ENCODE measurements at regions not wholly inside any gene's neighbourhood (a gene's known extent, or its start where the extent isn't known, plus 50 kb on each side); places are given as distances from the start of the nearest gene placed in this dataset.

DNA sequence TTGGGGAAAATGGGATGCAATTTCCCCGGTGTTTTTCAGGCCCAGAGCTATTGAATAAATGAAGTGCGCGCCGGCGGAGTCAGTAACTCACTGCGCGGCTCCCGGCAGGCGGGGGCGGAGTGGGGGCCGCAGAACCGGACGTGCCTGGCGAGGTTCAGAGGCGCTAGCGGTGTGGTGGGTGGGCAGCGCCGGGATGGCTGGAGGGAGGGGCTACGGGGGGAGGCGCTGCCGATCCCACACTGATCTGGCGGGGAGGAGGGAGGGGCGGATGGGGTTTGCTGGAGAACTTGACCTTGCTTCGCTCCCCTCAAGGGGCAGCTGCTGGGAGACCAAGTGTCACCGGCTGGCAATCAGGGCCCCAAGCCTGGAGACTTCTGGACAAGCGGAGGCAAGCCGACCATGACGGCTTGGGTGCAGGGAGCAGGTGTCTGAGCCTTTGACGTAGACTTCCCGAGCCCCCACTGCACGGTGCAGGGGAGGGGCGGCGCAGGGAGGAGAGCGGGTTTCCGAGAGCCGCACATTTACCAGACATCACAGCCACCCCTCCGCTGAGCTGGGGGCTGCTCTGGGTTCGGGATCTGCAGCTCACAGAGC, 174.1 kb upstream of the RTL1 start:
- Histone ChIP-seq H3K9me3 (no peaks in the 10 kb centered on the region), H3K4me3 (no peak overlapping the region), H3K4me1 (no peaks in the 10 kb centered on the region), H3K27ac (no peak overlapping the region), H3K36me3 (no peaks in the 10 kb centered on the region), H3K27me3 (peaks cover 0 to 9% of the 10 kb centered on the region in 2 donors)
- ATAC-seq (peak in 1 of 4 donors; percentile 44), DNase-seq (peak in 1 of 3 donors; percentile 40)
- 0% methylated on average over 4 of the region's 38 CpGs for WGBS (ENCODE audit: insufficient coverage, low coverage, low lambda C conversion rate, missing lambda C conversion rate)
- intact Hi-C loops (cut with DNase I), result no loop called here
- no peak for TF ChIP-seq POLR2A (IDR thresholded peaks at IDR 0.05)
- TF ChIP-seq, protein P1, sequence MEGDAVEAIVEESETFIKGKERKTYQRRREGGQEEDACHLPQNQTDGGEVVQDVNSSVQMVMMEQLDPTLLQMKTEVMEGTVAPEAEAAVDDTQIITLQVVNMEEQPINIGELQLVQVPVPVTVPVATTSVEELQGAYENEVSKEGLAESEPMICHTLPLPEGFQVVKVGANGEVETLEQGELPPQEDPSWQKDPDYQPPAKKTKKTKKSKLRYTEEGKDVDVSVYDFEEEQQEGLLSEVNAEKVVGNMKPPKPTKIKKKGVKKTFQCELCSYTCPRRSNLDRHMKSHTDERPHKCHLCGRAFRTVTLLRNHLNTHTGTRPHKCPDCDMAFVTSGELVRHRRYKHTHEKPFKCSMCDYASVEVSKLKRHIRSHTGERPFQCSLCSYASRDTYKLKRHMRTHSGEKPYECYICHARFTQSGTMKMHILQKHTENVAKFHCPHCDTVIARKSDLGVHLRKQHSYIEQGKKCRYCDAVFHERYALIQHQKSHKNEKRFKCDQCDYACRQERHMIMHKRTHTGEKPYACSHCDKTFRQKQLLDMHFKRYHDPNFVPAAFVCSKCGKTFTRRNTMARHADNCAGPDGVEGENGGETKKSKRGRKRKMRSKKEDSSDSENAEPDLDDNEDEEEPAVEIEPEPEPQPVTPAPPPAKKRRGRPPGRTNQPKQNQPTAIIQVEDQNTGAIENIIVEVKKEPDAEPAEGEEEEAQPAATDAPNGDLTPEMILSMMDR (IDR thresholded peaks at IDR 0.05), result no peak

DNA sequence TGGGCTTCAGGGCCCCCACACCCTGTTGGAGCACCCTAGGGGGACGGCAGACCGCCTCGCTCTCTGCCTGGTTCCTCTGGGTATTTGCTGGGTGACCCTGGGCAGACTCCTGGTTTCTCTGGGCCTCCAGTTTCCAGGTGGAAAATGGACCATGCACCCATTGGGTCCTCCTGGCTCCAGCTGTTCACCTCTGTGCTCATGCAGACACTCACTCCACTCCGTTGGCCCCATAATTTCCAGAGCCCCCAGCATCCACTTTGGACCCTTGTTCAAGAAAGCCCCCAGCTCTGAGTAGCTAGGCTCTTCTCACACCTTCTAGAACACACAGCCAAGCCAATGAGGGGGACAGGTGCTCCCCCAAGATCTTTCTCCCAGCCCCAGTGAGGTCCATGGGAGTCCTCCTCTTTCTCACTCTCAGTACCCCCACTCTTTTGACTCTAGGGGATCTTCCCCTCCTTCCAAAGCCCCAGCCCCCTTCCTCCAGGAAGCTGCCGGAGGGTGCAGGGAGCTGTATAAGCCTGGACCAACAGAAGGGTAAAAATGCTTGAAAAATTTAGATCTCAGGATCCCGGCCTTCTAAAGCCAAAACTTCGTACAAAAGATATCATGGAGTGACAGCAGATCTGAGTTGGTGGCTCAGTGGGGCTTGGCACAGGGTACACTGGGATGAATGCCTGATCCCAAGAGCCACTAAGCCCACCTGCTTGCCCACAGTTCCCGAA, 174.8 kb upstream of the RTL1 start:
- TF ChIP-seq POLR2A (IDR thresholded peaks at IDR 0.05), result no peak
- TF ChIP-seq, protein P1 (IDR thresholded peaks at IDR 0.05), result no peak
- intact Hi-C loops (cut with DNase I), result no loop called here
- H3K36me3 ChIP-seq, result no peaks in the 10 kb centered on the region
- DNase-seq (peak in 1 of 3 donors; percentile 20), ATAC-seq (no peak)
- WGBS (ENCODE audit: insufficient coverage, low coverage, low lambda C conversion rate, missing lambda C conversion rate), result 70% methylated on average over 4 of the region's 8 CpGs
- H3K4me1 ChIP-seq, result no peaks in the 10 kb centered on the region
- no peaks in the 10 kb centered on the region for H3K9me3 ChIP-seq
- H3K4me3 ChIP-seq, result no peak overlapping the region
- peaks cover 0 to 9% of the 10 kb centered on the region in 2 donors for H3K27me3 ChIP-seq
- no peak overlapping the region for H3K27ac ChIP-seq

DNA sequence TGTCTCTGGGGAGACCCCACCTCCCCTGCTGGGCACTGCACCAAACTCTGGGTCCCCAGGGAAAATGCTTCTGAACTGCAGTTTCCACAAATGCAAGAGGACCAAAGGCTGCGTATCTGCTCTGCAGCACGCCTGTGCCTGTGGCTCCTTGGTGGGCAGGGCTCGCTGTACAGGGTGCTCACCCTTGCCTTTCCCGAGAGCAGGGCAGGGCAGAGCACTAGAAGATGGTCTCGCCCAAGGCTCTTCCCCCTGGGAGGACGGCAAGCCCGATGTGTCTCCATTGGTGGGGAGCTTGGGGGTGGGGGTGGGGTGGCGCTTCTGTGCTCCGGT, 175.3 kb upstream of the RTL1 start:
- no peaks in the 10 kb centered on the region for H3K36me3 ChIP-seq
- ATAC-seq, result no peak
- H3K4me1 ChIP-seq, result no peaks in the 10 kb centered on the region
- no peak overlapping the region for H3K4me3 ChIP-seq
- peaks cover 0 to 9% of the 10 kb centered on the region in 2 donors for H3K27me3 ChIP-seq
- TF ChIP-seq POLR2A (IDR thresholded peaks at IDR 0.05), result no peak
- TF ChIP-seq, protein P1 (IDR thresholded peaks at IDR 0.05), result no peak
- intact Hi-C loops (cut with DNase I), result no loop called here
- WGBS (ENCODE audit: insufficient coverage, low coverage, low lambda C conversion rate, missing lambda C conversion rate), result no CpG with 5 or more reads among the region's 9 CpGs
- no peak overlapping the region for H3K27ac ChIP-seq
- H3K9me3 ChIP-seq, result no peaks in the 10 kb centered on the region
- DNase-seq, result no peak

DNA sequence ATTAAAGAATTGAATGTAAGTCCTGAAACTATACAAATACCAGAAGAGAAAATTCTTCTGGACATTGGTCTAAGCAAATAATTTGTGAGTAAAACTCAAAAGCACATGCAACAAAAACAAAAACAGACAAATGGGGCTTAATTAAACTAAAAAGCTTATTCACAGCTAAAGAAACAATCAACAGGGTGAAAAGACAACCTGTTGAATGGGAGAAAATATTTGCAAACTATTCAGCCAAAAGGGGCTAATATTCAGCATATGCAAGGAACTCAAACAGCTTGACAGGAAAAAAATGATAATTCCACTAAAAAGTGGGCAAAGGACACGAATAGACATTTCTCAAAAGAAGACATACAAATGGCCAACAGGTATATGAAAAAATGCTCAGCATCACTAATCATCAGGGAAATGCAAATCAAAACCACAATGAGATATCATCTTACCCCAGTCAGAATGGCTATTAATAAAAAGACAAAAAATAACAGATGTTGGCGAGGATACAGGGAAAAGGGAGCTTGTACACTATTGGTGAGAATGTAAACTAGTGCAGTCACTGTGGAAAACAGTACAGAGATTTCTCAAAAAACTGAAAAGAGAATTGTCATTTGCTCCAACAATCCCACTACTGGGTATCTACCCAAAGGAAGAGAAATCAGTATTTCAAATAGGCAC, 177.5 kb upstream of the RTL1 start:
- no peak overlapping the region for H3K27ac ChIP-seq
- 72% methylated on average over 2 of the region's 2 CpGs for whole genome bisulfite sequencing (ENCODE audit: insufficient coverage, low coverage, low lambda C conversion rate, missing lambda C conversion rate)
- no peak for DNase-seq

More for the DNA sequence above, 177.5 kb upstream of the RTL1 start:
- no peak for TF ChIP-seq POLR2A (IDR thresholded peaks at IDR 0.05)
- TF ChIP-seq, protein P1 (IDR thresholded peaks at IDR 0.05), result no peak
- no peaks in the 10 kb centered on the region for H3K9me3 ChIP-seq
- H3K4me1 ChIP-seq, result no peaks in the 10 kb centered on the region
- no peaks in the 10 kb centered on the region for H3K36me3 ChIP-seq
- ATAC-seq, result no peak
- H3K4me3 ChIP-seq, result no peak overlapping the region
- H3K27me3 ChIP-seq, result peaks cover 0 to 7% of the 10 kb centered on the region in 2 donors
- intact Hi-C loops (cut with DNase I), result no loop called here

Measured in right lobe of liver (tissue), 6 donors.